ENCODE measurements at regions not wholly inside any gene's neighbourhood (a gene's known extent, or its start where the extent isn't known, plus 50 kb on each side); places are given as distances from the start of the nearest gene placed in this dataset.

- Histone ChIP-seq H2AFZ (ENCODE audit: low read depth, low read length, poor library complexity, severe bottlenecking) (no peak overlapping the region), H3K4me1 (ENCODE audit: control insufficient read depth in 1 of 2, insufficient read depth in 2 of 2, low read length in 2 of 2) (no peaks in the 10 kb centered on the region), H3K27ac (ENCODE audit: low read depth, low read length) (no peak overlapping the region), H3K36me3 (ENCODE audit: control insufficient read depth in 1 of 2, insufficient read depth in 2 of 2, low read length in 2 of 2) (no peaks in the 10 kb centered on the region), H3K27me3 (ENCODE audit: insufficient read depth, low read length) (no peaks in the 10 kb centered on the region; the same call in 1 of the 2 replicates), H3K9me2 (ENCODE audit: insufficient read depth) (no peaks in the 10 kb centered on the region), H3K4me2 (ENCODE audit: low read length) (no peak overlapping the region), H3K79me2 (ENCODE audit: insufficient read depth, low read length) (no peaks in the 10 kb centered on the region), H3K9me3 (ENCODE audit: control insufficient read depth in 1 of 2, insufficient read depth in 1 of 2, low read depth in 1 of 2, low read length in 2 of 2) (no peaks in the 10 kb centered on the region), H3K9ac (ENCODE audit: low read length) (no peak overlapping the region), H4K20me1 (ENCODE audit: insufficient read depth) (no peaks in the 10 kb centered on the region), H3K4me3 (replicated peaks in 1 of 2; ENCODE audit: low read depth in 1 of 2, low read length in 2 of 2) (no peak overlapping the region)
- ATAC-seq, result no peak
- no TSS peak for BruUV-seq (replicated peaks)
- intact Hi-C loops (cut with micrococcal nuclease), result no loop called here
- no peak for TF ChIP-seq ATF3 (IDR thresholded peaks at IDR 0.05)
- TF ChIP-seq SRF (IDR thresholded peaks at IDR 0.05; ENCODE audit: low read depth), result no peak
- no peak for TF ChIP-seq TCF7L2 (IDR thresholded peaks at IDR 0.05; ENCODE audit: borderline replicate concordance, extremely low read depth, insufficient read depth, insufficient read length)
- no peak for TF ChIP-seq REST (IDR thresholded peaks at IDR 0.05; ENCODE audit: low read depth)
- TF ChIP-seq, protein P1, sequence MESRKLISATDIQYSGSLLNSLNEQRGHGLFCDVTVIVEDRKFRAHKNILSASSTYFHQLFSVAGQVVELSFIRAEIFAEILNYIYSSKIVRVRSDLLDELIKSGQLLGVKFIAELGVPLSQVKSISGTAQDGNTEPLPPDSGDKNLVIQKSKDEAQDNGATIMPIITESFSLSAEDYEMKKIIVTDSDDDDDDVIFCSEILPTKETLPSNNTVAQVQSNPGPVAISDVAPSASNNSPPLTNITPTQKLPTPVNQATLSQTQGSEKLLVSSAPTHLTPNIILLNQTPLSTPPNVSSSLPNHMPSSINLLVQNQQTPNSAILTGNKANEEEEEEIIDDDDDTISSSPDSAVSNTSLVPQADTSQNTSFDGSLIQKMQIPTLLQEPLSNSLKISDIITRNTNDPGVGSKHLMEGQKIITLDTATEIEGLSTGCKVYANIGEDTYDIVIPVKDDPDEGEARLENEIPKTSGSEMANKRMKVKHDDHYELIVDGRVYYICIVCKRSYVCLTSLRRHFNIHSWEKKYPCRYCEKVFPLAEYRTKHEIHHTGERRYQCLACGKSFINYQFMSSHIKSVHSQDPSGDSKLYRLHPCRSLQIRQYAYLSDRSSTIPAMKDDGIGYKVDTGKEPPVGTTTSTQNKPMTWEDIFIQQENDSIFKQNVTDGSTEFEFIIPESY (IDR thresholded peaks at IDR 0.05; ENCODE audit: extremely low read depth, insufficient replicate concordance, low read length), result no peak
- no peak for TF ChIP-seq POLR2AphosphoS5 (IDR thresholded peaks at IDR 0.05; ENCODE audit: low read depth, low read length)
- TF ChIP-seq CEBPB (IDR thresholded peaks at IDR 0.05; ENCODE audit: low read depth), result no peak
- TF ChIP-seq RAD21 (IDR thresholded peaks at IDR 0.05; ENCODE audit: low read depth), result no peak
- no peak for TF ChIP-seq ELF1 (IDR thresholded peaks at IDR 0.05; ENCODE audit: borderline replicate concordance, low read depth)
- no peak for TF ChIP-seq EZH2phosphoT487 (IDR thresholded peaks at IDR 0.05; ENCODE audit: borderline replicate concordance)
- CTCF ChIA-PET, result no interaction called here
- RAD21 ChIA-PET (ENCODE audit: low non-redundant PET in 1 of 2, low total read pairs in 2 of 2, uncharacterized antibody in 2 of 2, unreplicated experiment in 2 of 2), result no interaction called here
- POLR2A ChIA-PET, result no interaction called here
- DNase-seq (ENCODE audit: low read depth, low spot score), result no peak
These were observed 764.7 kb upstream of the FRG1 start for GRCh38 chr4:189176002-189176401.
